Peyer's patch (tissue), 4 donors: ENCODE measurements at regions not wholly inside any gene's neighbourhood (a gene's known extent, or its start where the extent isn't known, plus 50 kb on each side); places are given as distances from the start of the nearest gene placed in this dataset.

ENCODE experiments used
- CTCF ChIP-seq, 6 experiments: fragments of 450-650 bp in 4 of 6; fragments of 200-600 bp in 2 of 6; sonication (generic) in 1 of 6; IDR thresholded peaks; one replicate each; pipeline ENCODE4 v1.5.1; 2017 to 2019; ENCODE audit warnings: antibody characterized with exemption in 6 of 6, mild to moderate bottlenecking in 3 of 6, moderate library complexity in 1 of 6
- POLR2A ChIP-seq, 2 donors: fragments of 450-650 bp; IDR thresholded peaks; one replicate each; pipeline ENCODE4 v1.5.1; 2017; ENCODE audit warnings: antibody characterized with exemption in 2 of 2, mild to moderate bottlenecking in 2 of 2, moderate library complexity in 2 of 2

DNA sequence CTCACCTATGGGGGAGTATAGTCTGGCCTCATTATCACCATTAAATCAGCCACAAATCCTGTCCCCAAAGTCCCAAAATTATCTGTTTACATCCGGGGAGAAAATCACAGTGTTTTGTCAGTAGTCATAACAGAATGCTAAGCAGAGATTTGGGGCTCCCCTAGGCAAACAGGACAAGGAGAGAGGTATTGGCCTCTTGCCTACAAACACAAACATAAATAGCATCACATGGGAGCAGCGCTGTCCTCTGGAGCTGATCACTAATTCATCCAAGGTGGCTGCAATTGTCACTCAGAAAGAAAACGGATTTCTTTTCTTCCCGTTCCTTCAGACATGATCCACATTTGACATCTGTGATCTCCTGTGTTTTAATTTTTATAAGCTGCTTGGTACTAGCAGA, 1028.1 kb downstream of the NTRK3 start:
- TF ChIP-seq CTCF (IDR thresholded peaks at IDR 0.05) (no peak), POLR2A (IDR thresholded peaks at IDR 0.05) (no peak)
